AG04450 (cell line): ENCODE measurements at regions not wholly inside any gene's neighbourhood (a gene's known extent, or its start where the extent isn't known, plus 50 kb on each side); places are given as distances from the start of the nearest gene placed in this dataset.
A peak's percentile ranks its signal among the peaks of the same experiment; 100 is the strongest.

ENCODE experiments used
- CTCF ChIA-PET: fragments of 300-600, 350-600 bp; formaldehyde crosslinking; extraction: SDS; loops from one replicate; lab custom pipeline; 2022; ENCODE audit warnings: antibody characterized with exemption, inconsistent platforms; lab: Charles Lee
- POLR2A ChIA-PET: fragments of 350-600 bp; formaldehyde crosslinking; extraction: SDS; loops from one replicate; lab custom pipeline; 2021; ENCODE audit warnings: antibody characterized with exemption, inconsistent platforms; lab: Yijun Ruan, JAX
- DNase-seq: peaks from one replicate; pipeline ENCODE4 v3.0.0-alpha.2; 2011; ENCODE audit warnings: low read depth, low spot score
- H3K27ac ChIP-seq: one replicate; pipeline ENCODE4 v1.5.1; 2012; ENCODE audit warnings: low read depth, low read length, control low read depth
- H3K27me3 ChIP-seq: one replicate; pipeline ENCODE4 v1.6.0; 2012; ENCODE audit warnings: low read length; ENCODE audit not compliant: control insufficient read depth, insufficient read depth
- H3K4me3 ChIP-seq: 2 replicates; pipeline ENCODE4 v1.5.1; 2011; ENCODE audit warnings: mild to moderate bottlenecking, low read depth, low read length, control low read depth
- H3K9me3 ChIP-seq: 2 replicates; pipeline ENCODE4 v1.5.1; 2012; ENCODE audit warnings: low read length; ENCODE audit not compliant: control insufficient read depth, insufficient read depth
- TF ChIP-seq, protein P1 (sequence below): IDR thresholded peaks from 2 replicates; pipeline ENCODE4 v1.5.1; 2011; ENCODE audit warnings: low read depth, low read length, control low read depth, inconsistent platforms

DNA sequence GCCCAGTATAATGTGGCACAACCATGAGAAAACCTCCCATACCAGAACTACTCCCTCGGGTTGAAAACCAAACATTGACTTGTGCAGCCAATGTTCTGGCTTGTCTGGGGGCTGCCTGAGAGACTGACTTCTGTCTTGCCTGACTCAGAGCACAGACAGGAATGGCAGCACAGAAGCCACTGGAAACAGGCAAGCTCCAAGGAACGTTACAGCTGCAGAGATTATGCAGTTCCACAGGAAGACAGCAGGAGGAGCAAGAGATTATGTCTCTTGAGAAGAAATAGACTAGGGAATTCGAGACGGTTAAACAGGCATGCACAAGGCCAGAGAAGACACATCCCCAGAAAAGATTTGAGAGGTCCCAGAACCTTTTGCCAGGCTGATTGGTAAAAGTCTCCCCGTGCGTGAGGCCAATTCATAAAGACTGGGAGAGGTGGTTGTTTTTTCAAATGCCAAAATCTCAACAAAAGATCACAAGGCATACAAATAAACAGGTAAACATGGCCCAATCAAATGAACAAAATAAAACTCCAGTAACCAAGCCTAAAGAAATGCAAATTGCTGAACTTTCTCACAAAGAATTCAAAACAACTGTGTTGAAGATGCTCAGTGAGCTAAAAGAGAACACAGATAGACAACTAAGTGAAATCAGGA, 90.6 kb upstream of the CDH5 start:
- H3K9me3 ChIP-seq = no peaks in the 10 kb centered on the region; the same call in 1 of the 2 replicates
- POLR2A ChIA-PET = no interaction called here
- CTCF ChIA-PET = interaction anchor here (0.7 to 3.1 kb wide), 10 partner anchors 13 to 469 kb away, joined by 3 to 18 read pairs (median 5); partner anchors contain the start of gene CDH5
- TF ChIP-seq, protein P1, sequence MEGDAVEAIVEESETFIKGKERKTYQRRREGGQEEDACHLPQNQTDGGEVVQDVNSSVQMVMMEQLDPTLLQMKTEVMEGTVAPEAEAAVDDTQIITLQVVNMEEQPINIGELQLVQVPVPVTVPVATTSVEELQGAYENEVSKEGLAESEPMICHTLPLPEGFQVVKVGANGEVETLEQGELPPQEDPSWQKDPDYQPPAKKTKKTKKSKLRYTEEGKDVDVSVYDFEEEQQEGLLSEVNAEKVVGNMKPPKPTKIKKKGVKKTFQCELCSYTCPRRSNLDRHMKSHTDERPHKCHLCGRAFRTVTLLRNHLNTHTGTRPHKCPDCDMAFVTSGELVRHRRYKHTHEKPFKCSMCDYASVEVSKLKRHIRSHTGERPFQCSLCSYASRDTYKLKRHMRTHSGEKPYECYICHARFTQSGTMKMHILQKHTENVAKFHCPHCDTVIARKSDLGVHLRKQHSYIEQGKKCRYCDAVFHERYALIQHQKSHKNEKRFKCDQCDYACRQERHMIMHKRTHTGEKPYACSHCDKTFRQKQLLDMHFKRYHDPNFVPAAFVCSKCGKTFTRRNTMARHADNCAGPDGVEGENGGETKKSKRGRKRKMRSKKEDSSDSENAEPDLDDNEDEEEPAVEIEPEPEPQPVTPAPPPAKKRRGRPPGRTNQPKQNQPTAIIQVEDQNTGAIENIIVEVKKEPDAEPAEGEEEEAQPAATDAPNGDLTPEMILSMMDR = peak; percentile 79
- peaks cover 9% of the 10 kb centered on the region for H3K27me3 ChIP-seq
- H3K27ac ChIP-seq = no peak overlapping the region
- H3K4me3 ChIP-seq = no peak overlapping the region
- DNase-seq = no peak

DNA sequence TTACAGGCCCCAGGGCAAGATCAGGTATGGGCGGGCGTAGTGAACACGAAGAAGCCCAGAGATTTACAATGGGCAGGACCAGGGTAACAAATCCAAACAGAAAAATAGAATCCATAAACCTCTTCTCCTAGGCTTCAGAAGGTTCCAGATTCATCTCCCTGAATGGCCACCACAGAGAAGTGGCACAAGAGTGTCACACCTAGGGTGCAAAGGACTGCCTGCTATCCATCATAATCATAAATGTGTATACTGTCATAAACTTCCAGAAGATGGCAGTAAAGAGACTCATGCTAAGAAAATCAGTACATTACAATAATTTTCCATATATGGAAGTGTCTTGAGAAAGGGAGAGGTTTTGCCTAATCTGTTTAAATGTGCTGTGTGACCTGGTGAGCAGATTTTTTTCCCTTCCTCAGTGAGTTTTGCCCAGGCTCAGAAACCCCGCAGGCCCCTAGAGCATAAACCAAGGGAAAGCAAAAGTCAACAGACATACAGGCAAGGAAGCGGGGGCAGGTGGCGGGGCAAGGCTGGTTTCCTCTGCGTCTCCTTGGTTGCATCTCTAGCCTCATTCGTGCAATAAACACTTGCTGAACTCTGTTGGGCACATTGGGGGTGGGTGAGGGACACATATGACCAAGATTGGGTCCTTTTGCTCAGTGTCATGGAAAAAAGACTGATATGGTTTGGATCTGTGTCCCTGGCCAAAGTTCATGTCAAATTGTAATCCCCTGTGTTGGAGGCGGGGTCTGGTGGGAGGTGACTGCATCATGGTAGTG, 92.0 kb upstream of the CDH5 start:
- no peak overlapping the region for H3K27ac ChIP-seq
- TF ChIP-seq, protein P1 = peak; percentile 45; the same call in 1 of the 2 replicates
- no peak overlapping the region for H3K4me3 ChIP-seq
- no peak for DNase-seq
- no peaks in the 10 kb centered on the region; the same call in 1 of the 2 replicates for H3K9me3 ChIP-seq
- ChIA-PET CTCF (interaction anchor here (1.0 to 3.1 kb wide), 7 partner anchors 40 to 78 kb away, joined by 3 to 18 read pairs (median 9); no protein-coding TSS in a partner anchor), POLR2A (no interaction called here)
- H3K27me3 ChIP-seq = peaks cover 1% of the 10 kb centered on the region

DNA sequence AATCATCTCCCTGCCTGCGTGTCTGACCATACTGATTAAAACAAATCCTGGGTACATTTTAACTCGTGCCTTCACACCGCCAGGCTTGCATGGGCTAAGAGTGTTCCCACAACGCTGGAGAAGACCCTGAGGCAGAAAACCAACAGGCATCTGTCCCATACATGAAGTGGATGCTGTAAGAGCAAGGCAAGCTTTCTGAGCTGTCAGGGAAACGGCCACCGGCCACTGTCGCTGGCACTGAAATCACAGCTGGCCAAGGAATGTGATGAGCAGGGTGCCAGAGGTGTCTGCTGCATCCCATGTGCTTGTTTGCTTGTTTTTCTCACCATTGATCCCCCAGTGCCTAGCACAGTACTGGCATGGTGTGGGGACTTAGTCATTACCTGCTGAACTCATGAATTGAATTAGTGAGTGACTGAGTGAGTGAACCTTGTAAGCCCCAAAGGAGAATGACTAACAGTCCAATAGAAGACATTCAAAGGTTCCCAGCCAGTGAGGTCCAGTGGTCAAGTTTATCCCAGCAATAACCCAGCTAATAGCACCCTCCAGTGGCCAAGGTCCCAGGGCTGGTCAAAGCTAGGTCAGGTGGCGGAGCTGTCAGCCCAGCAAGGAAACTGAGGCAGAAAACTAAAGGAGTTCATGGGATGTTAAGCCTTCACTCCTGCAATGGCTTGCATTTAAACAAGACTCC, 92.7 kb upstream of the CDH5 start:
- Histone ChIP-seq H3K4me3 (no peak overlapping the region), H3K27ac (no peak overlapping the region), H3K27me3 (no peaks in the 10 kb centered on the region), H3K9me3 (no peaks in the 10 kb centered on the region; the same call in 1 of the 2 replicates)
- POLR2A ChIA-PET = no interaction called here
- no peak for DNase-seq
- TF ChIP-seq, protein P1 = no peak
- CTCF ChIA-PET = interaction anchor here (0.8 to 1.0 kb wide), 2 partner anchors 64 to 70 kb away, joined by 3 to 4 read pairs; no protein-coding TSS in a partner anchor

DNA sequence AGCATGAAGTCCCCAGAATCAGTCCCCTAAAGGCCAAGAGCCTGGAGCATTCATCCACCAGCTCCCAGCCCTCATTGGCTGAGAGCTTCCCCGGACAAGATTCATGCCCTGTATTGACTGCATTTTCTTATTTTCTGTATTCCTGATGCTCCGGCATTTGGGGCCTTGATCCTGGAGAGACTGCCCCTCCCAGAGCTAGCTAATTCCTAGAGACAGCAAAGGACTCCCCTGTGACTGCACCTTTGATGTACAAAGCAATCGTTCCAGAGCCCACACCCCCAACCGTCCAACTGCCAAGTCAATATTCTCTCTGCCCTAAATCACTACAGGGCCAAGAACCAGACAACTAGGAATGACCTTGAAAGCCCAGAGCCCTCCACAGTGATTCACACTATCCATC, 93.4 kb upstream of the CDH5 start:
- ChIA-PET POLR2A (no interaction called here), CTCF (interaction anchor here (0.7 to 0.8 kb wide), 2 partner anchors 71 to 405 kb away, joined by 3 to 4 read pairs; no protein-coding TSS in a partner anchor)
- DNase-seq = no peak

More for the DNA sequence above, 93.4 kb upstream of the CDH5 start:
- no peak overlapping the region for H3K27ac ChIP-seq
- no peaks in the 10 kb centered on the region; the same call in 1 of the 2 replicates for H3K9me3 ChIP-seq
- H3K27me3 ChIP-seq = no peaks in the 10 kb centered on the region
- H3K4me3 ChIP-seq = no peak overlapping the region
- TF ChIP-seq, protein P1 = no peak
